ENCODE measurements at regions not wholly inside any gene's neighbourhood (a gene's known extent, or its start where the extent isn't known, plus 50 kb on each side); places are given as distances from the start of the nearest gene placed in this dataset.

- TF ChIP-seq, protein P1, sequence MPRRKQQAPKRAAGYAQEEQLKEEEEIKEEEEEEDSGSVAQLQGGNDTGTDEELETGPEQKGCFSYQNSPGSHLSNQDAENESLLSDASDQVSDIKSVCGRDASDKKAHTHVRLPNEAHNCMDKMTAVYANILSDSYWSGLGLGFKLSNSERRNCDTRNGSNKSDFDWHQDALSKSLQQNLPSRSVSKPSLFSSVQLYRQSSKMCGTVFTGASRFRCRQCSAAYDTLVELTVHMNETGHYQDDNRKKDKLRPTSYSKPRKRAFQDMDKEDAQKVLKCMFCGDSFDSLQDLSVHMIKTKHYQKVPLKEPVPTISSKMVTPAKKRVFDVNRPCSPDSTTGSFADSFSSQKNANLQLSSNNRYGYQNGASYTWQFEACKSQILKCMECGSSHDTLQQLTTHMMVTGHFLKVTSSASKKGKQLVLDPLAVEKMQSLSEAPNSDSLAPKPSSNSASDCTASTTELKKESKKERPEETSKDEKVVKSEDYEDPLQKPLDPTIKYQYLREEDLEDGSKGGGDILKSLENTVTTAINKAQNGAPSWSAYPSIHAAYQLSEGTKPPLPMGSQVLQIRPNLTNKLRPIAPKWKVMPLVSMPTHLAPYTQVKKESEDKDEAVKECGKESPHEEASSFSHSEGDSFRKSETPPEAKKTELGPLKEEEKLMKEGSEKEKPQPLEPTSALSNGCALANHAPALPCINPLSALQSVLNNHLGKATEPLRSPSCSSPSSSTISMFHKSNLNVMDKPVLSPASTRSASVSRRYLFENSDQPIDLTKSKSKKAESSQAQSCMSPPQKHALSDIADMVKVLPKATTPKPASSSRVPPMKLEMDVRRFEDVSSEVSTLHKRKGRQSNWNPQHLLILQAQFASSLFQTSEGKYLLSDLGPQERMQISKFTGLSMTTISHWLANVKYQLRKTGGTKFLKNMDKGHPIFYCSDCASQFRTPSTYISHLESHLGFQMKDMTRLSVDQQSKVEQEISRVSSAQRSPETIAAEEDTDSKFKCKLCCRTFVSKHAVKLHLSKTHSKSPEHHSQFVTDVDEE (CRISPR knock-in tag; IDR thresholded peaks at IDR 0.05), result no peak
- no peak for TF ChIP-seq OSR1 (CRISPR knock-in tag; IDR thresholded peaks at IDR 0.05)
- TF ChIP-seq ZFP30 (CRISPR knock-in tag; IDR thresholded peaks at IDR 0.05), result no peak
- no peak for TF ChIP-seq PATZ1 (CRISPR knock-in tag; IDR thresholded peaks at IDR 0.05; ENCODE audit: borderline replicate concordance)
- TF ChIP-seq ISL1 (CRISPR knock-in tag; IDR thresholded peaks at IDR 0.05), result no peak
- TF ChIP-seq, protein P2, sequence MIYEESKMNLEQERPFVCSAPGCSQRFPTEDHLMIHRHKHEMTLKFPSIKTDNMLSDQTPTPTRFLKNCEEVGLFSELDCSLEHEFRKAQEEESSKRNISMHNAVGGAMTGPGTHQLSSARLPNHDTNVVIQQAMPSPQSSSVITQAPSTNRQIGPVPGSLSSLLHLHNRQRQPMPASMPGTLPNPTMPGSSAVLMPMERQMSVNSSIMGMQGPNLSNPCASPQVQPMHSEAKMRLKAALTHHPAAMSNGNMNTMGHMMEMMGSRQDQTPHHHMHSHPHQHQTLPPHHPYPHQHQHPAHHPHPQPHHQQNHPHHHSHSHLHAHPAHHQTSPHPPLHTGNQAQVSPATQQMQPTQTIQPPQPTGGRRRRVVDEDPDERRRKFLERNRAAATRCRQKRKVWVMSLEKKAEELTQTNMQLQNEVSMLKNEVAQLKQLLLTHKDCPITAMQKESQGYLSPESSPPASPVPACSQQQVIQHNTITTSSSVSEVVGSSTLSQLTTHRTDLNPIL (CRISPR knock-in tag; IDR thresholded peaks at IDR 0.05; ENCODE audit: low read depth), result no peak
- TF ChIP-seq ZFP3 (CRISPR knock-in tag; IDR thresholded peaks at IDR 0.05), result no peak
- no peak for TF ChIP-seq ARNTL (CRISPR knock-in tag; IDR thresholded peaks at IDR 0.05; ENCODE audit: borderline replicate concordance, low read depth)
- TF ChIP-seq ZNF70 (CRISPR knock-in tag; IDR thresholded peaks at IDR 0.05), result no peak
- no peak for TF ChIP-seq GLIS3 (CRISPR knock-in tag; IDR thresholded peaks at IDR 0.05)
- TF ChIP-seq POU6F1 (CRISPR knock-in tag; IDR thresholded peaks at IDR 0.05; ENCODE audit: borderline replicate concordance, low read depth), result no peak
- TF ChIP-seq CSDC2 (CRISPR knock-in tag; IDR thresholded peaks at IDR 0.05), result no peak
- no peak for TF ChIP-seq BACH2 (CRISPR knock-in tag; IDR thresholded peaks at IDR 0.05; ENCODE audit: borderline replicate concordance)
Measured at GRCh38 chr1:149849111-149849946, 50.0 kb upstream of the BOLA1 start.

Data from SK-N-SH treated with all-trans-retinoic acid at 6 μM for 48 hours (cell line).